C4-2B (cell line): ENCODE measurements at regions not wholly inside any gene's neighbourhood (a gene's known extent, or its start where the extent isn't known, plus 50 kb on each side); places are given as distances from the start of the nearest gene placed in this dataset.

ENCODE experiments used
- ZFX ChIP-seq: fragments of 450-650 bp; IDR thresholded peaks from 2 replicates; pipeline ENCODE4 v1.6.1; 2017
- TF ChIP-seq, protein P1 (sequence below): fragments of 450-650 bp; conservative IDR thresholded peaks from 2 replicates; pipeline ENCODE4 v1.5.1; 2017; ENCODE audit warnings: mild to moderate bottlenecking

DNA sequence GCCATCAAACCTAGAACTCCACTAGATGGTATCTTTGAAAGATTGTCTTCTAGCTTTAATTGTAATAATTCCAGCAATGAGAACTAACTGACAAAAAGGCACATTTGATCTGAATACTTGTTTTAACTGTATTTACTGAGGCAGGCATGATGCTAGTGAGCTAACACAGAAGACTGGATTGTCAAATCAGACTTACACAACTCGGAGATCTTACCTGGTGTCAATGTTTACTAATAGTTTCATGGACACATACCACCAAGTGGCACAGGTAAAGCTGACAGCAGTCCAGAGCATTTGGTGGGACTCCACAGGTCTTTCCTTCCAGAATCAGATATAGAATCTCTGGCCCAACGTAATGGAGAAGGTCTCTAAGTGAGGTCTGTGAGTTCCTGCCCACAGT lies 229.9 kb upstream of the BOD1L1 start:
- TF ChIP-seq, protein P1, sequence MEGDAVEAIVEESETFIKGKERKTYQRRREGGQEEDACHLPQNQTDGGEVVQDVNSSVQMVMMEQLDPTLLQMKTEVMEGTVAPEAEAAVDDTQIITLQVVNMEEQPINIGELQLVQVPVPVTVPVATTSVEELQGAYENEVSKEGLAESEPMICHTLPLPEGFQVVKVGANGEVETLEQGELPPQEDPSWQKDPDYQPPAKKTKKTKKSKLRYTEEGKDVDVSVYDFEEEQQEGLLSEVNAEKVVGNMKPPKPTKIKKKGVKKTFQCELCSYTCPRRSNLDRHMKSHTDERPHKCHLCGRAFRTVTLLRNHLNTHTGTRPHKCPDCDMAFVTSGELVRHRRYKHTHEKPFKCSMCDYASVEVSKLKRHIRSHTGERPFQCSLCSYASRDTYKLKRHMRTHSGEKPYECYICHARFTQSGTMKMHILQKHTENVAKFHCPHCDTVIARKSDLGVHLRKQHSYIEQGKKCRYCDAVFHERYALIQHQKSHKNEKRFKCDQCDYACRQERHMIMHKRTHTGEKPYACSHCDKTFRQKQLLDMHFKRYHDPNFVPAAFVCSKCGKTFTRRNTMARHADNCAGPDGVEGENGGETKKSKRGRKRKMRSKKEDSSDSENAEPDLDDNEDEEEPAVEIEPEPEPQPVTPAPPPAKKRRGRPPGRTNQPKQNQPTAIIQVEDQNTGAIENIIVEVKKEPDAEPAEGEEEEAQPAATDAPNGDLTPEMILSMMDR: no peak
- no peak for TF ChIP-seq ZFX
